ENCODE measurements at regions not wholly inside any gene's neighbourhood (a gene's known extent, or its start where the extent isn't known, plus 50 kb on each side); places are given as distances from the start of the nearest gene placed in this dataset.
A peak's percentile ranks its signal among the peaks of the same experiment; 100 is the strongest.

GRCh38 chr5:68942169-68942568, 151.6 kb upstream of the SLC30A5 start:
- DNase-seq (ENCODE audit: low spot score), result peak; percentile 55

GRCh38 chr5:68946728-68947127, 147.1 kb upstream of the SLC30A5 start:
- no peak for DNase-seq (ENCODE audit: low spot score)

GRCh38 chr5:68947986-68948385, 145.8 kb upstream of the SLC30A5 start:
- no peak for DNase-seq (ENCODE audit: low spot score)

- DNase-seq (ENCODE audit: low spot score), result peak; percentile 72
These were observed 144.6 kb upstream of the SLC30A5 start for GRCh38 chr5:68949256-68949655.

- DNase-seq (ENCODE audit: low spot score), result no peak
These were observed 144.1 kb upstream of the SLC30A5 start for GRCh38 chr5:68949711-68950110.

GRCh38 chr5:68950125-68950524, 143.7 kb upstream of the SLC30A5 start:
- no peak for DNase-seq (ENCODE audit: low spot score)

GRCh38 chr5:68950930-68951329, 142.9 kb upstream of the SLC30A5 start:
- no peak for DNase-seq (ENCODE audit: low spot score)

- no peak for DNase-seq (ENCODE audit: low spot score)
These were observed 140.5 kb upstream of the SLC30A5 start for GRCh38 chr5:68953231-68953874.

- DNase-seq (ENCODE audit: low spot score), result no peak
These were observed 139.8 kb upstream of the SLC30A5 start for GRCh38 chr5:68953875-68954617.

- DNase-seq (ENCODE audit: low spot score), result no peak
These were observed 139.2 kb upstream of the SLC30A5 start for GRCh38 chr5:68954618-68954910.

GRCh38 chr5:68957591-68957990, 136.2 kb upstream of the SLC30A5 start:
- DNase-seq (ENCODE audit: low spot score), result no peak

GRCh38 chr5:68958428-68958827, 135.4 kb upstream of the SLC30A5 start:
- no peak for DNase-seq (ENCODE audit: low spot score)

- DNase-seq (ENCODE audit: low spot score), result no peak
These were observed 133.4 kb upstream of the SLC30A5 start for GRCh38 chr5:68960456-68960855.

- no peak for DNase-seq (ENCODE audit: low spot score)
These were observed 132.9 kb upstream of the SLC30A5 start for GRCh38 chr5:68960961-68961360.

GRCh38 chr5:68961762-68962161, 132.1 kb upstream of the SLC30A5 start:
- DNase-seq (ENCODE audit: low spot score), result no peak

- DNase-seq (ENCODE audit: low spot score), result no peak
These were observed 130.9 kb upstream of the SLC30A5 start for GRCh38 chr5:68962757-68963484.

GRCh38 chr5:68964679-68965078, 129.1 kb upstream of the SLC30A5 start:
- no peak for DNase-seq (ENCODE audit: low spot score)

- no peak for DNase-seq (ENCODE audit: low spot score)
These were observed 127.9 kb upstream of the SLC30A5 start for GRCh38 chr5:68965926-68966325.

GRCh38 chr5:68966596-68966995, 127.2 kb upstream of the SLC30A5 start:
- no peak for DNase-seq (ENCODE audit: low spot score)

- no peak for DNase-seq (ENCODE audit: low spot score)
These were observed 125.4 kb upstream of the SLC30A5 start for GRCh38 chr5:68968429-68968828.

GRCh38 chr5:68970617-68971016, 123.2 kb upstream of the SLC30A5 start:
- no peak for DNase-seq (ENCODE audit: low spot score)

GRCh38 chr5:68973696-68974095, 120.1 kb upstream of the SLC30A5 start:
- no peak for DNase-seq (ENCODE audit: low spot score)

GRCh38 chr5:68983043-68983442, 110.8 kb upstream of the SLC30A5 start:
- DNase-seq (ENCODE audit: low spot score), result no peak
